Progenitor cell of endocrine pancreas (in vitro differentiated cells): ENCODE measurements at regions not wholly inside any gene's neighbourhood (a gene's known extent, or its start where the extent isn't known, plus 50 kb on each side); places are given as distances from the start of the nearest gene placed in this dataset.
A peak's percentile ranks its signal among the peaks of the same experiment; 100 is the strongest.
"Not testable (repeated sequence)": the region's sequence is repeated elsewhere in the genome, so short reads cannot be mapped to it uniquely, and the experiment has no call there.

Source experiments
- DNase-seq: peaks from one replicate; pipeline ENCODE4 v3.0.0; 2021; ENCODE audit warnings: low spot score; ENCODE audit not compliant: unreplicated experiment
- H3K27ac Mint-ChIP-seq: 2 replicates; pipeline ENCODE4 v1.8.0; 2021; ENCODE audit warnings: mild to moderate bottlenecking, moderate library complexity, mixed read lengths
- H3K27me3 Mint-ChIP-seq: 2 replicates; pipeline ENCODE4 v1.8.0; 2021; ENCODE audit warnings: mixed read lengths
- H3K36me3 Mint-ChIP-seq: 2 replicates; pipeline ENCODE4 v1.8.0; 2022; ENCODE audit warnings: mixed read lengths; ENCODE audit not compliant: insufficient read depth
- H3K4me1 Mint-ChIP-seq: 2 replicates; pipeline ENCODE4 v1.8.0; 2021; ENCODE audit warnings: low read depth, mixed read lengths
- H3K4me3 Mint-ChIP-seq: 2 replicates; pipeline ENCODE4 v1.8.0; 2021; ENCODE audit warnings: low read depth, mild to moderate bottlenecking, moderate library complexity, mixed read lengths
- H3K9me3 Mint-ChIP-seq: 2 replicates; pipeline ENCODE4 v1.8.0; 2021; ENCODE audit warnings: low read depth, mixed read lengths
- CTCF ChIP-seq: fragments of 200-600 bp; sonication (generic); IDR thresholded peaks from one replicate; pipeline ENCODE4 v1.5.0; 2021; ENCODE audit warnings: antibody characterized with exemption, mild to moderate bottlenecking; ENCODE audit not compliant: unreplicated experiment

GRCh38 chr9:104386013-104386412 lies 118.0 kb upstream of the OR13F1 start:
- peaks cover 2% of the 10 kb centered on the region for H3K4me1 Mint-ChIP-seq

GRCh38 chr9:104386425-104387069 lies 117.5 kb upstream of the OR13F1 start:
- H3K4me1 Mint-ChIP-seq = peaks cover 2% of the 10 kb centered on the region
- peak; percentile 86 for TF ChIP-seq CTCF
- no peaks in the 10 kb centered on the region for H3K36me3 Mint-ChIP-seq
- H3K27ac Mint-ChIP-seq = no peak overlapping the region
- H3K27me3 Mint-ChIP-seq = peaks cover 4% of the 10 kb centered on the region
- no peak for DNase-seq
- H3K4me3 Mint-ChIP-seq = no peak overlapping the region
- H3K9me3 Mint-ChIP-seq = no peaks in the 10 kb centered on the region

More at GRCh38 chr9:104386013-104386412, 118.0 kb upstream of the OR13F1 start:
- Mint-ChIP-seq H3K4me3 (no peak overlapping the region), H3K27me3 (peaks cover 4% of the 10 kb centered on the region), H3K9me3 (no peaks in the 10 kb centered on the region), H3K27ac (no peak overlapping the region), H3K36me3 (no peaks in the 10 kb centered on the region)
- no peak for TF ChIP-seq CTCF
- DNase-seq = no peak

- H3K27me3 Mint-ChIP-seq = peaks cover 4% of the 10 kb centered on the region
- peaks cover 2% of the 10 kb centered on the region for H3K4me1 Mint-ChIP-seq
- H3K36me3 Mint-ChIP-seq = no peaks in the 10 kb centered on the region
- H3K27ac Mint-ChIP-seq = no peak overlapping the region
- no peak for TF ChIP-seq CTCF
- no peak for DNase-seq
- H3K9me3 Mint-ChIP-seq = no peaks in the 10 kb centered on the region
- no peak overlapping the region for H3K4me3 Mint-ChIP-seq
Measured at GRCh38 chr9:104388071-104388470, 116.0 kb upstream of the OR13F1 start.

GRCh38 chr9:104389341-104389740 lies 114.7 kb upstream of the OR13F1 start:
- no peak for TF ChIP-seq CTCF
- no peaks in the 10 kb centered on the region for H3K36me3 Mint-ChIP-seq
- H3K27ac Mint-ChIP-seq = no peak overlapping the region
- peaks cover under 1% of the 10 kb centered on the region for H3K27me3 Mint-ChIP-seq
- peaks cover 2% of the 10 kb centered on the region for H3K4me1 Mint-ChIP-seq
- no peak overlapping the region for H3K4me3 Mint-ChIP-seq
- peaks cover 1% of the 10 kb centered on the region for H3K9me3 Mint-ChIP-seq
- no peak for DNase-seq

- H3K9me3 Mint-ChIP-seq, DNase-seq, H3K27me3 Mint-ChIP-seq: not testable (repeated sequence)
Measured at GRCh38 chr9:104394901-104395300, 109.2 kb upstream of the OR13F1 start.

GRCh38 chr9:104412238-104412637 lies 91.8 kb upstream of the OR13F1 start:
- no peak for DNase-seq
- Mint-ChIP-seq H3K9me3 (peaks cover 43% of the 10 kb centered on the region), H3K27ac (no peak overlapping the region), H3K36me3 (no peaks in the 10 kb centered on the region), H3K27me3 (no peaks in the 10 kb centered on the region), H3K4me3 (no peak overlapping the region), H3K4me1 (no peaks in the 10 kb centered on the region)
- no peak for TF ChIP-seq CTCF

More at GRCh38 chr9:104394901-104395300, 109.2 kb upstream of the OR13F1 start:
- not testable (repeated sequence) for H3K27ac Mint-ChIP-seq, H3K36me3 Mint-ChIP-seq, H3K4me3 Mint-ChIP-seq, H3K4me1 Mint-ChIP-seq
